Large intestine (tissue), 3 donors: ENCODE measurements at regions not wholly inside any gene's neighbourhood (a gene's known extent, or its start where the extent isn't known, plus 50 kb on each side); places are given as distances from the start of the nearest gene placed in this dataset.

Experiments used
- DNase-seq, 2 donors: peaks; one replicate each; pipeline versions ENCODE4 v3.0.0 to v3.0.0-alpha.2; 2013
- H3K27ac ChIP-seq: one replicate; pipeline ENCODE4 v1.5.1; 2013; ENCODE audit warnings: low read length
- H3K27me3 ChIP-seq: 2 replicates; pipeline ENCODE4 v1.6.1; 2013; ENCODE audit warnings: low read length; ENCODE audit not compliant: control insufficient read depth, insufficient read depth
- H3K36me3 ChIP-seq: 2 replicates; pipeline ENCODE4 v1.6.1; 2013; ENCODE audit warnings: low read length; ENCODE audit not compliant: control insufficient read depth, insufficient read depth
- H3K4me1 ChIP-seq: one replicate; pipeline ENCODE4 v1.6.1; 2013; ENCODE audit warnings: low read length; ENCODE audit not compliant: control insufficient read depth, insufficient read depth
- H3K4me3 ChIP-seq: one replicate; pipeline ENCODE4 v1.5.1; 2013; ENCODE audit warnings: low read length
- H3K9me3 ChIP-seq: one replicate; pipeline ENCODE4 v1.6.1; 2013; ENCODE audit warnings: mild to moderate bottlenecking, low read depth, low read length, moderate library complexity; ENCODE audit not compliant: control insufficient read depth
- WGBS: methylation state at CpG from one replicate; pipeline ENCODE4 v1.1.5; 2013; ENCODE audit warnings: low lambda C conversion rate; ENCODE audit not compliant: insufficient coverage; 5-methylcytosine and 5-hydroxymethylcytosine counted together

- no peaks in the 10 kb centered on the region for H3K9me3 ChIP-seq
- 100% methylated on average over 3 of the region's 8 CpGs for WGBS
- no peak for DNase-seq
- H3K27ac ChIP-seq, result no peak overlapping the region
- no peaks in the 10 kb centered on the region for H3K27me3 ChIP-seq
- no peak overlapping the region for H3K4me3 ChIP-seq
- H3K36me3 ChIP-seq, result peaks cover 3% of the 10 kb centered on the region
- no peaks in the 10 kb centered on the region for H3K4me1 ChIP-seq
These were observed 417.0 kb upstream of the RGS6 start for GRCh38 chr14:71514941-71515919.

DNA sequence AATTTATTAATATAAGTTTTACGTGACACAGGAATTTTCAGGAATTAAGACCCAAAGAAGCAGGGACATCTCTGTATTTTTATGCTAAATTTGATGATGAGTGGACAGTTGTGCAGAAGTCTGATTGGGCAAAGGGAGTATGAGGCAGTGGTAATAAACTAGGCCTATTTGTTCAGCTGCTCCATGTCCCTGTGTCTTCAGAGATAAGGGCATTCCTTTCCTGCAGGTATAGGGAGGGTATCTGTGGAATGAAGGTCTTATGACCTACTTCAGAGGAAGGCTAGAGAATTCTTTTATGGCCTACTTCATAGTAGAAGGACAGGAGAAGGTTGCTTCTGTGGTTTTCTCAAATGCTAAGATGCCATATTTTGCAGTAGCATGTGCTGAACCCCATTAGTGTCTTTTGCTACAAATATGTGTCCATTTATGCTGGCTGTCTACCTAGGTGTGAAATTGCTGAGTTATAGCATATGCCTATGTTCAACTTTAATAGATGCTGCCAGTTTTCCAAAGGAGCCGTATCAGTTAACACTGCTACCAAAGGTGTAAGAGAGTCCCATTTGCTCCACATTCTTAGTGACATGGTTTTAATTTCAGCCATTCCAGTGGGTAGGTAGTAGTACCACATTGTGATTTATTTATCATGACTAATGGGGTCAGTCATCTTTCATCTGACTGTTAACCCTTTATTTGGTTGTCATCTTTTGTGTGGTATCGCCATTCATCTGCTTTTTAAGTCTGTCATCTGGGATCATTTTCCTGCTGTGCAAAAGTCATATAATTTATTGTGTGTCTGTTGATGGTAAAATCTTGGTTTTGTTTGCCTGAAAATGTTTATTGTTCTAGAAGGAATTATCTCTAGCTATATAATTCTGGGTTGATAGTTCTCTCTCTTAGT is 410.7 kb upstream of the RGS6 start:
- no peaks in the 10 kb centered on the region for H3K36me3 ChIP-seq
- 100% methylated on average over 1 of the region's 3 CpGs for WGBS
- peak; percentile 49 to 72 for DNase-seq
- no peaks in the 10 kb centered on the region for H3K9me3 ChIP-seq
- peak overlapping the region; percentile 45 for H3K27ac ChIP-seq
- no peak overlapping the region for H3K4me3 ChIP-seq
- no peaks in the 10 kb centered on the region for H3K27me3 ChIP-seq
- peaks cover 7% of the 10 kb centered on the region for H3K4me1 ChIP-seq

- Histone ChIP-seq H3K27me3 (no peaks in the 10 kb centered on the region), H3K4me3 (no peak overlapping the region), H3K4me1 (peaks cover 7% of the 10 kb centered on the region), H3K36me3 (no peaks in the 10 kb centered on the region), H3K27ac (no peak overlapping the region), H3K9me3 (no peaks in the 10 kb centered on the region)
- WGBS, result 100% methylated on average over 1 of the region's 2 CpGs
- no peak for DNase-seq
These were observed 408.5 kb upstream of the RGS6 start for GRCh38 chr14:71523630-71524319.

DNA sequence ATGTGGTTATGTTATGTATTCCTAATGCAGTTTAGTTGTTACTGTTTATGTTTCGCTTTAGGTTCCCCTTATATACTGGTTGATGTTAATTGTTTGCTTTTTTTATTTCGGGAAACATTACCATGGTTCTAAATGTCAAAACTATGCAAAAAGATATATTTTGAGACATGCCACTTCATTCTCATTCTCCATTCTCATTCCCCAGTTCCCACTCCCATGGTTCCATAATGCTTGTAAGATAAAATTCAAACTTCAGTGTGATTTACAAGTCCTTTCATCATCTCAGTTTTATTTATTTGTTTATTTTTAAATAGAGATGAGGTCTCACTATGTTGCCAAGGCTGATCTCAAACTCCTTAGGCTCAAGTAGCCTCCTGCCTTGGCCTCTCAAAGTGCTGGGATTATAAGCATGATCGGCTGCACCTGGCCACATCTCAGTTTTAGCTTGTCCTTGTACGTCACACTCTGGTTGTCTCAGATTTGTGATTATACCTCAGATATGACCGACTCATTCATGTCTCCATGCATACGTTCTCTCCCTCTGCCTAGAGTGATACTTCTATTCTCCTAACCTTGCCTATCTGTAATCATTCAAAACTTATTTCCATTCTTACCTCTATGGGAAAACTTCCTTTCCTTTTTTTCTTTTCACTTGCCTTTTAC is 407.8 kb upstream of the RGS6 start:
- WGBS, result 87% methylated on average over 3 of the region's 6 CpGs

DNA sequence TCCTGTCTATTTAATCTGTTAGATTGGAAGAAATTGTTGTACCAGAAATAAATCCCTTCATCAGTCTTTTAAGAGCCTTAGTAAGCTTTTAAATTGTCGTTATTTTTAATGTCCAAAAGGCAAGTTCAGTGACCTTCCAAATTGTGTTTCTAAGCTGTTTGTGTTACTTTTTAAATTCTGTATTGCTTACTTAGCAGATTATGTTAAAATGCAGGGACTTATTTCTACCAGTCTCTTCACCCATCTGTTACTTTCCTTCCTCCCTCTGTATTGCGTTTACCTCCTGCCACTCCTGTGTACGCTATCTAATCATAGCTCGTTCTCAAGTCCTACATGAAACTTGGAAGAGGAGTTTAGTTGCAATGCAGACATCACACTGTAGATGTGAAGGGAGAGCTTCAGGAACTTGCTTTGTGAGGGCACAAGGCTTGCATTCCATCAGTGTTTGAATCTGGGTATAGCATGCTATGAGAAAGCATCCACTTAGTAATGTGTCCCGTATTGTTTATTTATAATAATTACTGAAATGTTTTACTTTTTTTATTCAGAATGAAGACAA is 406.5 kb upstream of the RGS6 start:
- Histone ChIP-seq H3K4me1 (peaks cover 5% of the 10 kb centered on the region), H3K27ac (no peak overlapping the region), H3K4me3 (no peak overlapping the region), H3K27me3 (no peaks in the 10 kb centered on the region), H3K9me3 (no peaks in the 10 kb centered on the region), H3K36me3 (peaks cover 2% of the 10 kb centered on the region)
- 86% methylated on average over 1 of the region's 5 CpGs for WGBS
- DNase-seq, result no peak

More for the DNA sequence above, 407.8 kb upstream of the RGS6 start:
- no peak for DNase-seq
- no peak overlapping the region for H3K4me3 ChIP-seq
- no peaks in the 10 kb centered on the region for H3K36me3 ChIP-seq
- H3K4me1 ChIP-seq, result peaks cover 7% of the 10 kb centered on the region
- H3K27me3 ChIP-seq, result no peaks in the 10 kb centered on the region
- H3K9me3 ChIP-seq, result no peaks in the 10 kb centered on the region
- no peak overlapping the region for H3K27ac ChIP-seq

DNA sequence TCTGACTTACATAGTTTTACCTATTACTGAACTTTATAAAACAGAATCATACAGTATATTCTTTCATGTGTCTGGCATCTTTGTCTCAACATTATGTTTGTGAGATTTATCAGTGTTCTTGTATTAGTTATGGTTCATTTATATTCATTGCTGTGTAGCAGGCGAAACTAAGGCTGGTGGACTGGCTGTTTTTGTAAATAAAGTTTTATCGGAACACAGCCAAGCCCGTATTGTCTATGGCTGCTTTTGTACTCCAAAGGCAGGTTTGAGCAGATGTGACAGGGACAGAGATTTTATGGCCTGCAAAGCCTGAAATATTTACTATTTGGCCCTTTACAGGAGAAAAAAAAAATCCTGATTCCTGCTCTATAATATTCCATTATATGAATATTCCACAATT is 405.8 kb upstream of the RGS6 start:
- Histone ChIP-seq H3K4me3 (no peak overlapping the region), H3K27me3 (no peaks in the 10 kb centered on the region), H3K36me3 (peaks cover 2% of the 10 kb centered on the region), H3K4me1 (peaks cover 5% of the 10 kb centered on the region), H3K27ac (no peak overlapping the region), H3K9me3 (no peaks in the 10 kb centered on the region)
- no peak for DNase-seq
- WGBS, result 100% methylated on average over 1 of the region's 3 CpGs

- H3K27me3 ChIP-seq, result no peaks in the 10 kb centered on the region
- no CpG with 5 or more reads among the region's 8 CpGs for WGBS
- no peak overlapping the region for H3K27ac ChIP-seq
- no peak overlapping the region for H3K4me3 ChIP-seq
- H3K4me1 ChIP-seq, result no peaks in the 10 kb centered on the region
- H3K9me3 ChIP-seq, result no peaks in the 10 kb centered on the region
- H3K36me3 ChIP-seq, result peaks cover 5% of the 10 kb centered on the region
- DNase-seq, result no peak
These were observed 404.4 kb upstream of the RGS6 start for GRCh38 chr14:71527838-71528237.

GRCh38 chr14:71529848-71530247 is 402.4 kb upstream of the RGS6 start:
- Histone ChIP-seq H3K4me1 (no peaks in the 10 kb centered on the region), H3K27ac (no peak overlapping the region), H3K4me3 (no peak overlapping the region), H3K36me3 (peaks cover 5% of the 10 kb centered on the region), H3K9me3 (no peaks in the 10 kb centered on the region), H3K27me3 (no peaks in the 10 kb centered on the region)
- DNase-seq, result no peak
- no CpG with 5 or more reads among the region's 4 CpGs for WGBS

- no peak overlapping the region for H3K4me3 ChIP-seq
- no peak overlapping the region for H3K27ac ChIP-seq
- no peak for DNase-seq
- no peaks in the 10 kb centered on the region for H3K9me3 ChIP-seq
- no peaks in the 10 kb centered on the region for H3K27me3 ChIP-seq
- no peaks in the 10 kb centered on the region for H3K4me1 ChIP-seq
- peaks cover 5% of the 10 kb centered on the region for H3K36me3 ChIP-seq
- 73% methylated on average over 2 of the region's 4 CpGs for WGBS
These were observed 399.9 kb upstream of the RGS6 start for GRCh38 chr14:71532344-71532743.
